ENCODE measurements at regions not wholly inside any gene's neighbourhood (a gene's known extent, or its start where the extent isn't known, plus 50 kb on each side); places are given as distances from the start of the nearest gene placed in this dataset.

DNA sequence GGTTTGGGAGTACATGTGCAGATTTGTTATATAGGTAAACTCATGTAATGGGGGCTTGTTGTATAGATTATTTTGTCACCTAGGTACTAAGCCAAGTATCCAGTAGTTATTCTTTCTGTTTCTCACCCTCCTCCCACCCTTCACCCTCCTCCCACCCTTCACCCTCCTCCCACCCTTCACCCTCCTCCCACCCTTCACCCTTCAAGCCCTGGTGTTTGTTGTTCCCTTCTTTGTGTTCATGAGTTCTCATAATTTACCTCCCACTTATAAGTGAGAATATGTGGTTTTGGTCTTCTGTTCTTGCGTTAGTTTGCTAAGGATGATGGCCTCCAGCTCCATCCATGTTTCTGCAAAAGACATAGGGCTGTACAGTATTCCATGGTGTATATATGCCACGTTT is 58.7 kb upstream of the OR10AD1 start:
- H3K36me3 Mint-ChIP-seq (ENCODE audit: low read depth, unreplicated experiment): no peaks in the 10 kb centered on the region
- no peaks in the 10 kb centered on the region for H3K9me3 Mint-ChIP-seq (ENCODE audit: unreplicated experiment)
- DNase-seq (ENCODE audit: low spot score): no peak
- H3K4me1 Mint-ChIP-seq (ENCODE audit: unreplicated experiment): peaks cover 15% of the 10 kb centered on the region
- TF ChIP-seq, protein P1, sequence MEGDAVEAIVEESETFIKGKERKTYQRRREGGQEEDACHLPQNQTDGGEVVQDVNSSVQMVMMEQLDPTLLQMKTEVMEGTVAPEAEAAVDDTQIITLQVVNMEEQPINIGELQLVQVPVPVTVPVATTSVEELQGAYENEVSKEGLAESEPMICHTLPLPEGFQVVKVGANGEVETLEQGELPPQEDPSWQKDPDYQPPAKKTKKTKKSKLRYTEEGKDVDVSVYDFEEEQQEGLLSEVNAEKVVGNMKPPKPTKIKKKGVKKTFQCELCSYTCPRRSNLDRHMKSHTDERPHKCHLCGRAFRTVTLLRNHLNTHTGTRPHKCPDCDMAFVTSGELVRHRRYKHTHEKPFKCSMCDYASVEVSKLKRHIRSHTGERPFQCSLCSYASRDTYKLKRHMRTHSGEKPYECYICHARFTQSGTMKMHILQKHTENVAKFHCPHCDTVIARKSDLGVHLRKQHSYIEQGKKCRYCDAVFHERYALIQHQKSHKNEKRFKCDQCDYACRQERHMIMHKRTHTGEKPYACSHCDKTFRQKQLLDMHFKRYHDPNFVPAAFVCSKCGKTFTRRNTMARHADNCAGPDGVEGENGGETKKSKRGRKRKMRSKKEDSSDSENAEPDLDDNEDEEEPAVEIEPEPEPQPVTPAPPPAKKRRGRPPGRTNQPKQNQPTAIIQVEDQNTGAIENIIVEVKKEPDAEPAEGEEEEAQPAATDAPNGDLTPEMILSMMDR (IDR thresholded peaks at IDR 0.05; ENCODE audit: unreplicated experiment): no peak
- H3K4me3 Mint-ChIP-seq (ENCODE audit: unreplicated experiment): no peak overlapping the region
- H3K27me3 Mint-ChIP-seq (ENCODE audit: unreplicated experiment): peaks cover 8% of the 10 kb centered on the region
- no peak overlapping the region for H3K27ac Mint-ChIP-seq (ENCODE audit: unreplicated experiment)
